T47D (cell line): ENCODE measurements at regions not wholly inside any gene's neighbourhood (a gene's known extent, or its start where the extent isn't known, plus 50 kb on each side); places are given as distances from the start of the nearest gene placed in this dataset.

ENCODE experiments used
- DNase-seq, 2 experiments: peaks; one replicate each; pipeline versions ENCODE4 v3.0.0 to v3.0.0-alpha.2; 2011 to 2012; ENCODE audit warnings: low read depth in 1 of 2, low spot score in 1 of 2
- JUND ChIP-seq: IDR thresholded peaks from 2 replicates; pipeline ENCODE4 v1.6.1; 2012; ENCODE audit warnings: low read depth
- in situ Hi-C: cut with HindIII; loops from 2 replicates; pipeline ENCODE4 v1.10.0; 2016; ENCODE audit warnings: low sequenced_read_pairs, low pct_unique_long_range_greater_than_20kb

DNA sequence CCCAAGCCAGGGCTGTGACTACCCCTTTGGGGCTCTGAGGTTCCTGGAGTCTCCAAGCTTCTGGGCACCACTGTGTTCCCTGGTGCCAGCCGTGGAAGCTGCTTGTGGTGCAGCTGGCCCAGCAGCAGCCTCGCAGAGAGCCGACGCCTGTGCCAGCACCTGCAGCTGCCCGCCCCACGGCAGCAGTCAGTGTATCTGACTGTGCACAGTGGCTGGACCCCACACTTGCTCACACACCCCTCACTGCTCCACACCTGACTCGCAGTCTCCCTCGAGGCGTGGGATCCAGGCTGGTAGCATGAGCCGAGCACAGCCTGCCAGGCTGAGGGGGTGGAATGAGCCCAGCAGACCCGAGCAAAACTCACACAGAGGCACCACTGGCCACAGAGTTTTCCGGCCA, 325.2 kb downstream of the PCNX1 start:
- in situ Hi-C loops: no loop called here
- TF ChIP-seq JUND: no peak

DNA sequence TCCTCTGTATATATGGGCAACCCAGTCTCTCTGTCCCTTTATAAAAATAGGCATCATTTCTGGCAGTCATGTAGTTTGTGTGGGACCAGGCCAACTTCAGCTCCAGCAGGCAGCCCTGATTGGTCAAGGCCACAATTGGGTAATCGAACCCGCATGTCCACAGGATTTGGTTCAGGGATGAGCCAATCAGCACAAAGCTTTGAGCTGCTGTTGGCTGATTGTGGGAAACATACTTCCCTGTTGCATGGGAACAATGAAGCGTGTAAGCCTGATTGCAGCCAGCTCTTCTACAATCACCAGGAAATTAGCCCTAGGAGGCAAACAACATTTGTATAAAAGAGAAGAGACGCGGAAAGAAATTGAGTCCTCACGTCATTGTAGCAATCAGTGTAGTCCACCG, 328.6 kb downstream of the PCNX1 start:
- DNase-seq: no peak
- in situ Hi-C loops: no loop called here
- no peak for TF ChIP-seq JUND

More for the DNA sequence above, 325.2 kb downstream of the PCNX1 start:
- DNase-seq: no peak

DNA sequence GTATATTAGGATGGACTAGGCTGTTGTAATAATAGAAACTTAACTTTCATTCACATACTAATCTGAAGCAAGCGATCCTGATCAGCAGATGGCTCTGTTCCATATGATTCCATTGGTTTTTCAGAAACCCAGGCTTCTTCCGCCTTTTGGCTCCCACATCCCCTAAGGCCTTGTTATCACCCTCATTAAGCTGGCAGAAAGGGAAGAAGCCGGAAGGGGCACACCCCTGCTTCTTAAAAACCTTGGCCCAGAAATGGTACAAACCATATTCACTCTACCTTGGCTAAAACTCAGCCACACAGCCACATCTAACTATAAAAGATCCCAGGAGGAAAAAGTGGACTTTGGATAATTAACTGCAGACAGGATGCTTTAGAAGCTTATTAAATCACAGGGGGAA, 329.2 kb downstream of the PCNX1 start:
- no peak for TF ChIP-seq JUND
- DNase-seq: no peak
- in situ Hi-C loops: no loop called here

DNA sequence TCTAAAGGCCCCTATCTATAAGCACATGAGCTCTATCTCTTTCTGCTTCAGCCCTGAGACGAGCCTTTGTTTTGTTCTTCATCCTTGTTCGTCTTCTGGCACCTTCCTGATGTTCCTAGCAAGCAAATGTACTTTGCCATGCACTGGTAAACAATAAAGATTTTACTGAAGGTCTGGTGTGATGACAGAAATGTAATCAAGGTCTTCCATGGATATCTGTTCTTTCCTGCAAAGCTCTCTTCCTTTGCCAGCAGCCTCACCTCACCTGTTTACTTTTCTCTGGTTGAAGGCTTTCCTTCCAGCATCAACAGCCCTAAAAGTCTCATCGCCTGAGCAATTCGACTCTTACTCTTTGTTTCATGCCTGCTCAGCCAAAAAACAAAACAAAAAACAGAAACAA, 330.3 kb downstream of the PCNX1 start:
- DNase-seq: no peak
- in situ Hi-C loops: no loop called here
- TF ChIP-seq JUND: no peak

DNA sequence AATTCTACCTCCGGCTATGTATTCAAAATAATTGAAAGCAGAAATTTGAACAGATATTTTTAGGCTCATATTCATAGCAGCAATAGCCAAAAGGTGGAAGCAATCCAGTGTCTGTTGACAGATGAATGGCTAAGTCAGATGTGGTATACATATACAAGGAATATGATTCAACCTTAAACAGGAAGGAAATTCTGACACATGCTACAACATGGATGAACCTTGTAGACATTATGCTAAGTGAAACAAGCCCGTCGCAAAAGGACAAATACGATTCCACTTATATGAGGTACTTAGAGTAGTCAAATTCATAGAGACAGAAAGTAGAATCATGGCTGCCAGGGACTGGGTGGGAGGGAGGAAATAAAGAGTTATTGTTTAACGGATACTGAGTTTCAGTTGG, 331.6 kb downstream of the PCNX1 start:
- TF ChIP-seq JUND: no peak
- no peak for DNase-seq
- in situ Hi-C loops: no loop called here

DNA sequence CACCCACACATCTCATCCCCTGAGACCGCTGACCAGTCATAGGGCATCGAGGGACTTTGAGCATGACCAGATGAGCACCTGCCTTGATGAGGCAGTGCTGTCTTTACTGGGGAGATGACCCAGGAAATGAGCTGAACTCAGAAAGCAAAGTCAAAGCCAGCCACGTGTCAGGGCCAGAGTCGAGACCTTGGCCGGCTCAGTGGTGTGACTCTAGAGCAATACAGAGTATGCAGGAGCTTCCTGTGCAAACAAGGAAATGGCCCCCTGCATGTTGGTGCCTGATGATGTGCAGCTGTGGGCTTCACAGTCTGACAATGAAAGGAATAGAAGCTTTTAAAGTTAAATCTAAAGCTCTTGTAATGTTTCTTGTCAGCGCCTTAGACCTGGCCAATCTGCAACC, 332.9 kb downstream of the PCNX1 start:
- no peak for DNase-seq
- in situ Hi-C loops: no loop called here

DNA sequence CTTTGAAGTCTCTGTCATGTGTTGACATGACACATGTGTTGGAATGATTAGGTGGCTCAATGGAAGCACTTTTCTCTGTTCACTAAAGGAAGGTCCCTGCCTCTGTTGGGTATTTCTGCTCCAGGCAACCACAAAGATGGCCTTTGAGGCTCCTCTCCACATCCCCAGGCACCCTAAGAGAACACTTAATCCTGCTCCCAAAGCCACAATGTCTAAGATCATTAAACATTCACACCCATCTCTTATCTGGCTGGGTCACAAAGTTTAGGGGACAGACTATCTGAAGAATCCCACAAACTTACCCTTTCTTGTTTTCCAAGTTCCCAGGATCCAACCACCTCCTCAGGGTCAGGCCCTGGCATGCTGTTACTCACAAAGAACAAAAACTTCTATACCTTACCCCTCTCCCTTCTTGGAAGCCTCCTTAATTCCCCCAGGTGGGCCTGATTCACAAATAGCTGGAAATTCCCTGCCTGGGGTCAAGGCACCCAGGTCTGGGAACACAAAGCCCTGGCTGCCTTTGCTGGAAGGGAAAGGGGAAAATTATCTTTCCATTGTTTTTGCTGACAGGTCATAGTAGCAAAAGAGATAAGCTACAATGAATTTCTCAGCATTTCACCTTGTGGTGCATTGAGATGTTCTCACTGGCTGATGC, 333.7 kb downstream of the PCNX1 start:
- DNase-seq: no peak
- no peak for TF ChIP-seq JUND
- in situ Hi-C loops: no loop called here

More for the DNA sequence above, 332.9 kb downstream of the PCNX1 start:
- TF ChIP-seq JUND: no peak

DNA sequence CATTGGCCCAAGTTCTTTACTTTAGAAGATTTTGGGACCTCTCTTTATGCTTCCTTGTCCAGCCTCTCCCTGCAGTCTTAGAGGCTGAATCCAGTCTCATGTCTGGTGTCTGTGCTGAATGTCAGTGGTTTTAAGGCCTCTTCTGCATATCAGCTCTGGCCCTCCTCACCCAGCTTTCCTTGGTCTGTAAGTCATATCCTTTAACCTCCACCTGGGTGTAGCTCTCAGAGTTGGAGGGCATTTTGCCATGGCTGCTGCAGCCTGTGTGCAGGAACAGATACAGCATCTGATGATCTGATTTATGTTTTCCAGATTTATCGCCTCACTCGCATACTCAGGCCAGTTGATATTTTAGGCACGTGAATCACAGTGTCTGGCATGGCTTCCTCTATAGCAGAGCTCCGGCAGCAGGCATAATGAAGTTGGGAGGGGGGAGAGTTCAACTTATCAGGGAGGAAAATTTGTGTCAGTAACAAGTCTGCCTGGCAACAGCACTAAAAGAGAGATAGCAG, 335.0 kb downstream of the PCNX1 start:
- no peak for DNase-seq
- no peak for TF ChIP-seq JUND
- in situ Hi-C loops: no loop called here

DNA sequence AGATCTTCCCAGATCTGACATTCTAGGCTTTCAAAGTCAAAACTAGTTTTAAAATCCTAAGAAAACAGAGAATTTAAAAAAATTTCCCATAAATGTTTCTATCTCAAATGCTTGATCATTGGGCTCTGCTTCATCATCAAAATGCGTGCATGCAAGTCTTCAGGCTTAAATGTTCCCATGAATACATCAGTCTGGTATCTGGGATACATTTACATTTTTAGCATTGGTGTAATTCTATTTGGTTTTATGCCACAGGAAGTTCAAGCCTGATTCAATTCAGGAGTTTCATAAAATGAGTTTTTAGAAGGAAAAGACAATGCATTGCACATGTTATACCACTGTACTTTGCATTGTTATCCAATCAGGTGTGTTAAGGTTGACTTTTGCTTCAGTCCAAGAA, 336.4 kb downstream of the PCNX1 start:
- TF ChIP-seq JUND: no peak
- in situ Hi-C loops: no loop called here
- no peak for DNase-seq

DNA sequence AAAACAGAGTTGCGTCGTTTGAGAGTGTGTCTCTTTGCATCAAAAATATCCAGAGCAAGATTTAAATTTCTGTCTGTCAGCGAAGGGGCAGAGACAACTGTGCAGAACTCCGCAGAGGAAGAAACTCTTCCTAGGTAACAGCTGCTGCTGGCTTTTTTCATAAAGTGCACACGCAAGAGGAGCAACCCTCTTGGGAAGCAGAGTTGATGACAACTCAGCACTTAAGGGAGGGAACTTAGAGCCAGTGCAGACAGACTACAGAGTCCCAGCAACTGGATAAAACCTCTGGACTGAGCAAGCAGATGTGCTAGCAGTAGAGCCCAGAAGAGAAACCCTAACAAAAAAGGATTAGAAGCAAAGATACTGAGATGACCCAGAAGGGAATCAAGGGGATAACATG, 337.1 kb downstream of the PCNX1 start:
- in situ Hi-C loops: no loop called here
- no peak for TF ChIP-seq JUND
- no peak for DNase-seq

DNA sequence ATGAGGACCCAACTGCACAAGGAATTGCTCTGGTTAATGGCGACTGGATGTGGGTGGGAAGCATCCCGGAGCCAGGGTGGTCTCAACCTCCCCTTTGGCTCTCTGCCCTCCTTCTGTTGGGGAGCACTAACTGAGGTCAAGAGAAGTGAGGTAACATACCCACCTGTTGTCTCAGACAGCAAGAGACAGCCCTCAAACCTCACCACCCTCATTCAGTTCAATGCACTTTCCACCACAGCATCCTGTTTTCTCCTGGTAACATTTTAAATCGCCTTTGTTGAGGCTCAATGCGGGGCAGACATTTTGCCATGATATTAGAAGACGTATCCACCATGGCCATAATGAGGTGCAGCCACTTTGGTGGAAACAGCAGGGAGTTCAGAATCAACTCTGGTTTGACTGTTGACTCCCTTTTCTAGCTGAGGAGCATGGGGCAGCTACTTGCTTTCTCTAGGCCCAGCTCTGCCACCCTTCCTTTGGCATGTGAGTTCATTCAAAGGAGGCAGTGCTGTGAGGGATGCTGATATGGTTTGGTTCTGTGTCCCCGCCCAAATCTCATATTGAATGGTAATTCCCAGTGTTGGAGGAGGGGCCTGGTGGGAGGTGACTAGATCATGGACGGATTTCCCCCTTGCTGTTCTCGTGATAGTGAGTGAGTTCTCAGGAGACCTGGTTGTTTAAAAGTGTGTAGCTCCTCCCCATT, 338.6 kb downstream of the PCNX1 start:
- DNase-seq: no peak
- in situ Hi-C loops: no loop called here
- TF ChIP-seq JUND: no peak

DNA sequence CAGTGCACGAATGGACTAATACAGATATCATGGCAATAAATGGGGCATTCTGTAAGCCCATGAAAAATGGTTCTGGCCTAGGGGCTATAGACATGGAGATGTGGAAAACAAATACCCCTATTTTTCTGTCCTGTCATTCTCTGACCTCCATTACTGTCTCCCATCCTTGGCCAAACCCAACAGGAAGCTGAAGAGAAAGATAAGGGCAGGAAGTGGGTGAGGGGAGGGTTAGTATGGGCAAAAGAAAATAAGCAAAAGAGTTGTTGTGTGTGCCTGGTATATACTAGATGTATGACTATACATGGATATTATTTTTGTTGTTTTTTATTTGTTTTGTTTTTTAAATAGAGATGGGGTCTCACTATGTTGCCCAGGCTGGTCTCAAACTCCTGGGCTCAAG, 339.3 kb downstream of the PCNX1 start:
- no peak for TF ChIP-seq JUND
- in situ Hi-C loops: no loop called here
- no peak for DNase-seq

DNA sequence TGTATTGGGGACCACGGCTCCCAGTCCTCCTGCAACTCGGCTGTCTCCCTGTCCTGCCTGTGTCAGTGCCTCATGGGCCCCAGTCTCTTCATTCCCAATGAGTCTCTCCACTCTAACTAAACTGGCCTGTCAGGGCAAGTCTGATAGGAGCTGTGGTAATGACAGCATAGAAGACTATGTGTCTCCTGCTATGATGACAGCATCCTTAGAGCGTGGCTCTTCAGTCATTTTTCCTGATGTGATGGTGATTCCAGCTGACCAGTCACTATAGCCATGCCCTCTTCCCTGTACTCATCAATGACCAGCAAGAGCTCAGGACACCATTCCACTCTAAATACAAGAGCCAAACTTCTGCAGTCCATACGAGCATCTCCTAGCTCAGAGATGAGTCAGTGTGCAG, 339.8 kb downstream of the PCNX1 start:
- TF ChIP-seq JUND: no peak
- in situ Hi-C loops: no loop called here
- DNase-seq: no peak
